DOHH2 (cell line): ENCODE measurements at regions not wholly inside any gene's neighbourhood (a gene's known extent, or its start where the extent isn't known, plus 50 kb on each side); places are given as distances from the start of the nearest gene placed in this dataset.

ENCODE experiments used
- CTCF ChIP-seq: fragments of 200-600 bp; sonication (generic); IDR thresholded peaks from one replicate; pipeline ENCODE4 v1.5.1; 2014; ENCODE audit warnings: antibody characterized with exemption, mild to moderate bottlenecking, low read depth, low read length; ENCODE audit not compliant: poor library complexity, severe bottlenecking
- EZH2phosphoT487 ChIP-seq: fragments of 200-600 bp; sonication (generic); IDR thresholded peaks from 2 replicates; pipeline ENCODE4 v1.6.1; 2017; ENCODE audit warnings: borderline replicate concordance, mild to moderate bottlenecking, antibody characterized with exemption, low read length, moderate library complexity, mixed read lengths

- no peak for TF ChIP-seq CTCF
- no peak for TF ChIP-seq EZH2phosphoT487
Observed at GRCh38 chr12:47549258-47549657, 156.6 kb downstream of the RPAP3 start.
